Endothelial cell of umbilical vein (primary cell): ENCODE measurements at regions not wholly inside any gene's neighbourhood (a gene's known extent, or its start where the extent isn't known, plus 50 kb on each side); places are given as distances from the start of the nearest gene placed in this dataset.
"Not testable (repeated sequence)": the region's sequence is repeated elsewhere in the genome, so short reads cannot be mapped to it uniquely, and the experiment has no call there.

Source experiments
- BruUV-seq: library from RNA; stranded (reverse); fragments of 400-500 nt; replicated peaks from 2 replicates; lab custom pipeline; 2021; lab: Mats Ljungman, UMichigan
- CTCF ChIA-PET: fragments of 300-600, 350-600 bp; sonication (Branson Sonifier 250); formaldehyde crosslinking; loops from one replicate; lab custom pipeline; 2021; ENCODE audit warnings: antibody characterized with exemption, inconsistent platforms; lab: Charles Lee
- POLR2A ChIA-PET: fragments of 300-600, 350-600 bp; sonication (Branson Sonifier 250); formaldehyde crosslinking; loops from one replicate; lab custom pipeline; 2021; ENCODE audit warnings: antibody characterized with exemption, inconsistent platforms; lab: Charles Lee
- DNase-seq: peaks from one replicate; pipeline ENCODE4 v3.0.0-alpha.2; 2011; ENCODE audit warnings: low read depth, low spot score
- FAIRE-seq: peaks from 2 replicates; lab custom pipeline; 2011; peaks lifted over from hg19 to GRCh38; lab: Jason Lieb, UNC
- H2AFZ ChIP-seq: 2 replicates; pipeline ENCODE4 v1.6.0; 2012; ENCODE audit warnings: low read depth, low read length, control low read depth, inconsistent platforms
- H3K27ac ChIP-seq: 2 replicates; pipeline ENCODE4 v1.5.1; 2011; ENCODE audit warnings: low read depth, mild to moderate bottlenecking, control low read depth, low read length, moderate library complexity; ENCODE audit not compliant: insufficient read depth
- H3K27me3 ChIP-seq, 2 experiments: 2 replicates each; pipeline versions ENCODE4 v1.6.0 to v1.6.1; 2011; ENCODE audit warnings: low read length in 2 of 2, mixed read lengths in 1 of 2; ENCODE audit not compliant: control insufficient read depth in 2 of 2, insufficient read depth in 2 of 2
- H3K36me3 ChIP-seq, 2 experiments: 2 replicates in 1 of 2; 3 replicates in 1 of 2; pipeline ENCODE4 v1.5.1; 2011; ENCODE audit warnings: low read length in 2 of 2, mild to moderate bottlenecking in 1 of 2, moderate library complexity in 1 of 2; ENCODE audit not compliant: control insufficient read depth in 2 of 2, insufficient read depth in 2 of 2; ENCODE audit errors: extremely low read depth in 1 of 2
- H3K4me1 ChIP-seq: 3 replicates; pipeline ENCODE4 v1.5.1; 2011; ENCODE audit warnings: mild to moderate bottlenecking, low read length; ENCODE audit not compliant: control insufficient read depth, insufficient read depth; ENCODE audit errors: extremely low read depth
- H3K4me2 ChIP-seq: 2 replicates; pipeline ENCODE4 v1.6.1; 2011; ENCODE audit warnings: low read length, control low read depth, mixed read lengths; ENCODE audit not compliant: insufficient read depth
- H3K4me3 ChIP-seq, 3 experiments: fragments of 200-600 bp in 1 of 3; sonication (generic), shearing (Covaris generic) in 1 of 3; replicated peaks in 1 of 3; 2 replicates each; pipeline ENCODE4 v1.5.1; 2011 to 2016; ENCODE audit warnings: control low read depth in 3 of 3, low read length in 3 of 3, mild to moderate bottlenecking in 2 of 3, inconsistent platforms in 1 of 3, low read depth in 1 of 3, moderate library complexity in 1 of 3; ENCODE audit not compliant: insufficient read depth in 1 of 3
- H3K79me2 ChIP-seq: 2 replicates; pipeline ENCODE4 v1.6.0; 2012; ENCODE audit warnings: low read length, inconsistent platforms; ENCODE audit not compliant: control insufficient read depth, insufficient read depth
- H3K9ac ChIP-seq: replicated peaks from 2 replicates; pipeline ENCODE3; 2011; ENCODE audit warnings: low read length, control low read depth; ENCODE audit not compliant: insufficient read depth; ENCODE audit errors: extremely low read depth
- H3K9me1 ChIP-seq: replicated peaks from 3 replicates; pipeline ENCODE4 v1.6.0; 2011; ENCODE audit warnings: mild to moderate bottlenecking, low read length; ENCODE audit not compliant: control insufficient read depth, insufficient read depth; ENCODE audit errors: extremely low read depth
- H3K9me3 ChIP-seq: replicated peaks from 2 replicates; pipeline ENCODE4 v1.5.1; 2012; ENCODE audit warnings: low read length, inconsistent platforms; ENCODE audit not compliant: control insufficient read depth, insufficient read depth
- H4K20me1 ChIP-seq: replicated peaks from 2 replicates; pipeline ENCODE3; 2011; ENCODE audit warnings: mild to moderate bottlenecking, low read length; ENCODE audit not compliant: control insufficient read depth, insufficient read depth; ENCODE audit errors: extremely low read depth
- EZH2 ChIP-seq: IDR thresholded peaks from 2 replicates; pipeline ENCODE4 v1.6.1; 2012; ENCODE audit warnings: borderline replicate concordance, low read depth, mild to moderate bottlenecking, moderate library complexity, low read length, inconsistent platforms; ENCODE audit not compliant: severe bottlenecking
- FOS ChIP-seq: IDR thresholded peaks from 2 replicates; pipeline ENCODE4 v1.6.1; 2011; ENCODE audit warnings: mild to moderate bottlenecking, low read length, moderate library complexity, borderline replicate concordance; ENCODE audit not compliant: insufficient read depth
- GATA2 ChIP-seq: IDR thresholded peaks from 2 replicates; pipeline ENCODE4 v1.7.0; 2011; ENCODE audit warnings: low read depth, mild to moderate bottlenecking, moderate library complexity, mixed read lengths, low read length; ENCODE audit not compliant: insufficient read length, insufficient read depth
- JUN ChIP-seq: IDR thresholded peaks from 2 replicates; pipeline ENCODE4 v1.6.1; 2011; ENCODE audit warnings: borderline replicate concordance, low read depth; ENCODE audit not compliant: insufficient read length, insufficient read depth
- MYC ChIP-seq: IDR thresholded peaks from one replicate; pipeline ENCODE4 v1.6.1; 2011; ENCODE audit warnings: mild to moderate bottlenecking, low read depth, low read length
- POLR2A ChIP-seq: IDR thresholded peaks from 2 replicates; pipeline ENCODE4 v1.6.1; 2012; ENCODE audit warnings: low read depth, mild to moderate bottlenecking, control low read depth, low read length
- POLR2AphosphoS5 ChIP-seq: IDR thresholded peaks from 2 replicates; pipeline ENCODE4 v1.6.1; 2012; ENCODE audit warnings: low read depth, mild to moderate bottlenecking, control low read depth, low read length, moderate library complexity; ENCODE audit not compliant: insufficient read depth
- dilution Hi-C: fragments of 300-500 bp; cut with MboI; formaldehyde crosslinking; loops from one replicate; pipeline ENCODE4 v1.15.0; 2019; ENCODE audit warnings: low sequenced_read_pairs; ENCODE audit not compliant: extremely low pct_ligation_motif_present
- intact Hi-C: fragments of 100-400 bp; cut with micrococcal nuclease; formaldehyde crosslinking; loops from one replicate; pipeline ENCODE4 v1.10.0; 2022
- TF ChIP-seq, protein P1 (sequence below): IDR thresholded peaks from 2 replicates; pipeline ENCODE4 v1.6.1; 2011; ENCODE audit not compliant: insufficient read depth, insufficient read length
- TF ChIP-seq, protein P2 (sequence below), 2 donors: IDR thresholded peaks; 1 replicate in 1 of 2; 2 replicates in 1 of 2; pipeline ENCODE4 v1.5.1; 2011; ENCODE audit warnings: low read length in 2 of 2, mild to moderate bottlenecking in 2 of 2, moderate library complexity in 2 of 2, control low read depth in 1 of 2, inconsistent platforms in 1 of 2, low read depth in 1 of 2; ENCODE audit not compliant: insufficient read depth in 1 of 2; ENCODE audit errors: extremely low read depth in 1 of 2

DNA sequence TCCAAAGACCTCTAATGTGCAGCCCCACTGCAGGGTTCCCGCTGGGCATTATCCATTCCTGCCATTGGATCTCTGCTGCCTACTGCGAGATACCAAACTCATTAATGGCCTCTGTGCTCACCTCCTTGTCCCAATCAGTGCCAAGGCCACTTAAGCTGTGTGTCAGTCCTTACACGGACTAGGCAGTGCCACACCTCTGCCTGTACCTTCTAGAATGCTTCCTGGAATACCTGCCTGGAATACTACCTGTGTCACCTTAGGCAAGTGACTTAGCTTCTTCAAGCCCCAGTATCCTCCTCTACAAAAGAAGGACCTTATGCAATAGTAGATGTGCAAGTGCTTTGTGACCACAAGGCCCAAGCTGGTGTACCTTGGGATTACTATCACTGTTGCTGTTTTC, 100.1 kb downstream of the FOXD2 start:
- Histone ChIP-seq H4K20me1 (no peaks in the 10 kb centered on the region), H2AFZ (no peak overlapping the region), H3K27me3 (peaks cover 12 to 16% of the 10 kb centered on the region in 2 experiments), H3K79me2 (no peaks in the 10 kb centered on the region), H3K4me1 (no peaks in the 10 kb centered on the region), H3K4me3 (no peak overlapping the region), H3K9ac (no peak overlapping the region), H3K9me3 (no peaks in the 10 kb centered on the region), H3K36me3 (no peaks in the 10 kb centered on the region), H3K9me1 (no peaks in the 10 kb centered on the region), H3K4me2 (no peak overlapping the region), H3K27ac (no peak overlapping the region)
- TF ChIP-seq EZH2 (no peak), MYC (no peak), POLR2A (no peak), FOS (no peak), JUN (no peak), GATA2 (no peak), POLR2AphosphoS5 (no peak)
- TF ChIP-seq, protein P1, sequence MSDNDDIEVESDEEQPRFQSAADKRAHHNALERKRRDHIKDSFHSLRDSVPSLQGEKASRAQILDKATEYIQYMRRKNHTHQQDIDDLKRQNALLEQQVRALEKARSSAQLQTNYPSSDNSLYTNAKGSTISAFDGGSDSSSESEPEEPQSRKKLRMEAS = no peak
- TF ChIP-seq, protein P2, sequence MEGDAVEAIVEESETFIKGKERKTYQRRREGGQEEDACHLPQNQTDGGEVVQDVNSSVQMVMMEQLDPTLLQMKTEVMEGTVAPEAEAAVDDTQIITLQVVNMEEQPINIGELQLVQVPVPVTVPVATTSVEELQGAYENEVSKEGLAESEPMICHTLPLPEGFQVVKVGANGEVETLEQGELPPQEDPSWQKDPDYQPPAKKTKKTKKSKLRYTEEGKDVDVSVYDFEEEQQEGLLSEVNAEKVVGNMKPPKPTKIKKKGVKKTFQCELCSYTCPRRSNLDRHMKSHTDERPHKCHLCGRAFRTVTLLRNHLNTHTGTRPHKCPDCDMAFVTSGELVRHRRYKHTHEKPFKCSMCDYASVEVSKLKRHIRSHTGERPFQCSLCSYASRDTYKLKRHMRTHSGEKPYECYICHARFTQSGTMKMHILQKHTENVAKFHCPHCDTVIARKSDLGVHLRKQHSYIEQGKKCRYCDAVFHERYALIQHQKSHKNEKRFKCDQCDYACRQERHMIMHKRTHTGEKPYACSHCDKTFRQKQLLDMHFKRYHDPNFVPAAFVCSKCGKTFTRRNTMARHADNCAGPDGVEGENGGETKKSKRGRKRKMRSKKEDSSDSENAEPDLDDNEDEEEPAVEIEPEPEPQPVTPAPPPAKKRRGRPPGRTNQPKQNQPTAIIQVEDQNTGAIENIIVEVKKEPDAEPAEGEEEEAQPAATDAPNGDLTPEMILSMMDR (IDR thresholded peaks at IDR 0.05; ENCODE audit: extremely low read depth in 1 of 2, insufficient read depth in 1 of 2, low read depth in 1 of 2, low read length in 2 of 2) = no peak
- DNase-seq = no peak
- CTCF ChIA-PET = interaction anchor here (0.7 to 2.9 kb wide), 3 partner anchors 9 to 172 kb away, joined by 3 to 7 read pairs (median 4); partner anchors contain the start of gene FOXD2
- POLR2A ChIA-PET = no interaction called here
- FAIRE-seq = no peak
- BruUV-seq = no TSS peak
- dilution Hi-C loops = no loop called here
- intact Hi-C loops = no loop called here

- POLR2A ChIA-PET, H3K79me2 ChIP-seq, H3K4me2 ChIP-seq, dilution Hi-C loops, H3K9ac ChIP-seq, H3K4me1 ChIP-seq, H3K36me3 ChIP-seq, H3K4me3 ChIP-seq, DNase-seq, BruUV-seq, H3K27ac ChIP-seq, H4K20me1 ChIP-seq, H3K9me3 ChIP-seq, H2AFZ ChIP-seq, H3K9me1 ChIP-seq, FAIRE-seq, intact Hi-C loops: not testable (repeated sequence)
- peaks cover 12 to 16% of the 10 kb centered on the region in 2 experiments for H3K27me3 ChIP-seq
- CTCF ChIA-PET = interaction anchor here (0.7 to 2.9 kb wide), 3 partner anchors 8 to 171 kb away, joined by 3 to 7 read pairs (median 4); partner anchors contain the start of gene FOXD2
Measured at GRCh38 chr1:47538530-47538929, 100.7 kb downstream of the FOXD2 start.

GRCh38 chr1:47541705-47542104, 103.9 kb downstream of the FOXD2 start:
- DNase-seq, BruUV-seq, H3K9me3 ChIP-seq, H4K20me1 ChIP-seq, dilution Hi-C loops, intact Hi-C loops, H3K4me2 ChIP-seq, H3K27me3 ChIP-seq, H3K36me3 ChIP-seq, H3K9me1 ChIP-seq, CTCF ChIA-PET, FAIRE-seq, H3K79me2 ChIP-seq, H3K27ac ChIP-seq, H3K9ac ChIP-seq, POLR2A ChIA-PET, H2AFZ ChIP-seq, H3K4me1 ChIP-seq, H3K4me3 ChIP-seq: not testable (repeated sequence)
